HG02798 (cell line): ENCODE measurements at regions not wholly inside any gene's neighbourhood (a gene's known extent, or its start where the extent isn't known, plus 50 kb on each side); places are given as distances from the start of the nearest gene placed in this dataset.
"Not testable (repeated sequence)": the region's sequence is repeated elsewhere in the genome, so short reads cannot be mapped to it uniquely, and the experiment has no call there.

ENCODE experiments used
- ATAC-seq: cut with Tn5 transposase; IDR thresholded peaks from one replicate; pipeline ENCODE4 v1.9.1; 2021; ENCODE audit warnings: mild to moderate bottlenecking; ENCODE audit not compliant: unreplicated experiment, poor library complexity

DNA sequence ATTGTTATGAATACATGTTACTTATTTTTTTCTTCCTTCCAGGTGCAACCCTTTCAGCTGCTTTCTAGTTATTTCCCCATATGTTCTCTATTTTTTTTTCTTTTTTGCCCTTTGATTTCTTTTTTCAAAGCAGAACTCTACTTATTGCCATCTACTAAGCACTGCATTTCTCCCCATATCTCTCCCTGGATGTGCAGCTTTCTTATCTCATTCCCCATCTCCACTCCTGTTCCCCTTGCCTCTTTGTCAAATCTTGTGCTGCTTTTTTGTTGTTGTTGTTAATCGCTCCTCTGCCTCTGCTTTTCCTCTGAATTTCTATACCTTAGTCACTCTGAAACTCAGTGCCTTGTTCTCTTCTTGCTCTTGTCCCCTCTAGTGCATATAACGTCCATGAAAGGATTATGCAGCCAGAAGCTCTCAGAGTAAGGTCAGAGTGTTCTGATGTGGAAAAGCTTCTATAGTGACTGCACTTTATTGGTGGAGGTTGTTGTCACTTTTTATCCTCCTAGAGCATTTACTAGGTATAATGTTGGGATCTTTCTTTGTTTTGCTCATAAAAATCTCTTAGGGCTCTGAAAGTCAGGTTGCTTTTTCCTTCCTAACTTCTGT is 51.1 kb upstream of the JADE1 start:
- no peak for ATAC-seq

GRCh38 chr4:128757712-128758111 is 51.8 kb upstream of the JADE1 start:
- no peak for ATAC-seq

GRCh38 chr4:128751354-128751753 is 58.1 kb upstream of the JADE1 start:
- no peak for ATAC-seq

DNA sequence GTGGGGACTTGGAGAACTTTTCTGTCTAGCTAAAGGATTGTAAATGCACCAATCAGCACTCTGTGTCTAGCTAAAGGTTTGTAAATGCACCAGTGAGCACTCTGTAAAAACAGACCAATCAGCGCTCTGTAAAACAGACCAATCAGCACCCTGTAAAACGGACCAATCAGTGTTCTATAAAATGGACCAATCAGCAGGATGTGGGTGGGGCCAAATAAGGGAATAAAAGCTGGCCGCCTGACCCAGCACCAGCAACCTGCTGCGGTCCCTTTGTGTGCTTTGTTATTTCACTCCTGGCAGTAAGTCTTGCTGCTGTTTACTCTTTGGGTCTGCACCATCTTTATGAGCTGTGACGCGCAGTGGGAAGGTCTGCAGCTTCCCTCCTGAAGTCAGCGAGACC is 67.8 kb upstream of the JADE1 start:
- ATAC-seq, result not testable (repeated sequence)

DNA sequence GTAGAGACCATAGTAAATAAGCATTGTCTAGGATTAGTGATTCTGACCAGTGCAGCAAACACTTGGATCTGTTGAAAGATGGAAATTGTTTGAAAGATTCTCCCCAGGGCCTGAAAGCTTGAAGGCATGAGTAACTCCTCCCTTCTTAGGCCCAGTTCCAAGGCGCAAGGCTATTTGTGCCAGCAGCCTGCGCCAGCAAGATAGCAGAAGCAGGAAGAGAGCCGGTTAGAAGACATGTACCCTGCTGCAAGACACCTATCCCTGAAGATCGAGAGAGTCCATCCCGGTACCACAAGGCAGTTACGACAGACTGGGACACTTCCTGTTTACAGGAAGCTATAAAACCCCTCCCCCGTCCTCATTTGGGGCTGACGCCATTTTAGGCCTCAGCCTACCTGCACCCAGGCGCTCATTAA is 72.4 kb upstream of the JADE1 start:
- ATAC-seq, result no peak

GRCh38 chr4:128735714-128736113 is 73.8 kb upstream of the JADE1 start:
- ATAC-seq, result no peak

GRCh38 chr4:128728190-128728589 is 81.3 kb upstream of the JADE1 start:
- ATAC-seq, result no peak

- no peak for ATAC-seq
Measured at GRCh38 chr4:128727658-128728057, 81.8 kb upstream of the JADE1 start.

- no peak for ATAC-seq
Measured at GRCh38 chr4:128725405-128726055, 84.0 kb upstream of the JADE1 start.

DNA sequence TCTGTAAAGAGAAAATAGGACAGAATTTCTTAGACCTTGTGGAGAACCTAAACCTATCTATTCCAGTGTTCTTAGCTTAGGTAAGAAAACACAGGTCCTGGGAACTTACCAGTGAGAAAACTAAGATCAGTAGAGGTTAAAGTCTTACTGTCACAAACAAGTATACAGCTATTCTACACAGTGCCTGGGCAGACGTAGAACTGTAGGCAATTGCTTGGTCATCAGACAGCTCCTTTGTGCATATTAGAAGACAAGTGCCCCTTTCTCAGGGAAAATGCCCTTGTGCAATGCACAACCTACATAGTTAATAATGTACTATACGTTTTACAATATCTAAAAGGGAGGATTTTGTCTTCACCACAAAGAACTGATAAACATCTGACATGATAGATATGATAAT is 86.6 kb upstream of the JADE1 start:
- no peak for ATAC-seq

DNA sequence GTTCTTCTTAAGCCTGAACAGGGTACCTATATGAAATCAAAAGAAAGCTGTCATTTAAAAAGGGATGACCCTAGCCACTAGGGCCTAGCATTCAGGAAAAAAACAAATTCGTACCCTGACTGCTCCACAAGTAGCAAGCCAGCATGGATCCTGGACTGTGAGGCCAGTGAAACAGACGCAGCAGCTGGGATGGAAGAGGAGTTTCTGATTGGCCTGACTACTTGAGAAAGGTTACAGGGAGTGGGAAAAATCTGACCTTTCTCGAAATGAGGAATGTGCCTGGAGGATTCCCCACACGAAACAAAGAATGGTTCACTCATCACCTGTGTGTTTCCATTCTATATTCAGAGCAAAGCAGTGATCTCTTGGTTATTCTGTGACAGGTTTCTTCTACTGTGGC is 87.6 kb upstream of the JADE1 start:
- ATAC-seq, result no peak

DNA sequence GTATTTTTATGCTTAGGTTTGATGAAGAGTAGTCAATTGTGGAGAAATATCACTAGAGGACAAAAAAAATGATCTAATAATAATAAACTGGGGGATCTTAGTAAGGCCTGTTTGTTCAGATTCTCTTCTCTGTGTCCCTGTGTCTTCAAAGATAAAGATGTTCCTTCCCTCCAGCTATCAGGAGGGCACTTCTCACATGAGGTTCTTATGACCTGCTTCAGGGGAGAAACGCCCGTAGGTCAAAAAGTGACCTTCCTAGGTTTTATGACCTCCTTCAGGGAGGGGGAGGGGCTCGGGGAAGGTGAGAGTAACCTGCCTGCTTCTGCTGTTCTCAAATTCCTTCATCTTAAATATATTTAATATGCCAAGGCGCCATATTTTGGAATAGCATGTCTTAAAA is 89.2 kb upstream of the JADE1 start:
- ATAC-seq, result no peak

GRCh38 chr4:128718768-128719167 is 90.7 kb upstream of the JADE1 start:
- no peak for ATAC-seq

- ATAC-seq, result no peak
Measured at GRCh38 chr4:128716338-128716737, 93.2 kb upstream of the JADE1 start.

DNA sequence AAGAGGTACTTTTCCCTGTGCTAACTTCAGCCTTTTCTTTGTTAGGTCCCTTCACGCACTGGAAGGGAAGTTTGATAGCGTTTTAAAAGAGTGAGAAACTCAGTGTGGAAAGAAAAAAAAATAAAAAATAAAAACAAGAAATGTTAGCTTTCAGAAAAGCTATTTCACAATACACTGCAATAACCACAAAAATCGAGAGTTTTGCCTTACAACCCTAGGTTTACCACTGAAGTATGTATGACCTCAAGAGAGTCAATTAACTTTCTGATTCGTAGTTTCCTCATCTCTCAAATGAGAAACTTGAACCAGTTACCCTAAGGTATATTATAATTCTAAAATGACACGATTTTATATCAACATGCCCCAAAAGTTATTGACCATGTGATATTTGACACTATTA is 93.9 kb upstream of the JADE1 start:
- ATAC-seq, result no peak

- no peak for ATAC-seq
Measured at GRCh38 chr4:128711361-128711760, 98.1 kb upstream of the JADE1 start.

DNA sequence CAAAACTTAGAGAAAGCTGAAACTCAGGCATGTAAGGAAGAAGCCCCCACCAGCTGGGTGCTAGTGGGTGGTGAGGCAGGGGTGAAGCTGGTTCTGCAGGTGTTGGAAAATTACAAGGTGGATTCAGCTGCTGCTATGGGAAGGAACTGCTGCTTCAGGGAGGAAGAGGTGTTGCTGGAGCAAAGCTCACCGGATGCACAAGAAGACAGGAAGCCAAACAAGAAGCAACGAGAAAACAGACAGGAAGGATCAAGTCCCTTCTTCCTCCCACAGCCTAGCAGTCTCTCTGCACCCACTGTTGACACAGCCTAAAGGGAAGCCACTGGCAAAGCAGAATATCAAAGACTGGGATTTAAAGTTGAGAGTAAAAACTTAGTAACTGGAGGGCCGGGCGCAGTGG is 100.2 kb upstream of the JADE1 start:
- no peak for ATAC-seq

- ATAC-seq, result no peak
Measured at GRCh38 chr4:128707864-128708263, 101.6 kb upstream of the JADE1 start.

DNA sequence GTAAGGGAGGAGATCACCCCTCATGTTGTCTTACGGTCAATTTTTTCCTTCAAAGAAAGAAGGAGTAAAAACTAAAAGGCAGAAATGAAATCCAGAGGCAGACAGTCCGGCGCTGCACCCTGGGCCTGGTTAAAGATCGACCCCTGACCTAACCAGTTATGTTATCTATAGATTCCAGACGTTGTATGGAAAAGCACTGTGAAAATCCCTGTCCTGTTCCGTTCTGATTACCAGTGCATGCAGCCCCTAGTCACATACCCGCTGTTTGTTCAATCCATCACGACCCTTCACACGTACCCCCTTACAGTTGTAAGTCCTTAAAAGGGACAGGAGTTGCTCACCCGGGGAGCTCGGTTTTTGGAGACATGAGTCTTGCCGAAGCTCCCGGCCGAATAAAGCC is 105.6 kb upstream of the JADE1 start:
- no peak for ATAC-seq

- no peak for ATAC-seq
Measured at GRCh38 chr4:128700659-128701350, 108.7 kb upstream of the JADE1 start.

- ATAC-seq, result no peak
Measured at GRCh38 chr4:128698386-128698785, 111.1 kb upstream of the JADE1 start.

DNA sequence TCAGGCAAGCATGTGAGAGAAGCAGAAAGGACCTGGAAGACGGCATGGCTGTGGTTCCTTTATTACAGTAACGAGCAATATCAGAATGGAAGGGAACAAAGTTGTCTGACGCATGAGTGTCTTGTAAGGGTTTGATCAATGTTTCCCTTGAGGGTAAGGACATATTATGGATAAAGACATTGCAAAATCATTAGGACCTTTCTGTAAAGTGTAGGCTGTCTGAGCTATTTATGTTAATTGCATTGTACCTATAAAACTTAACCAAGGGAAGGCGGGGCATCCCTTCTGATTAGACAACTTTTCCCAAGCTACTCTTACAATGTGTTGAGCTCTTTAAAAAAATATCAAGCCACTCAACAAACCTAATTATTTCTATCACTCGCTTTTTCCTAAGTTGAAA is 112.2 kb upstream of the JADE1 start:
- ATAC-seq, result no peak
